ENCODE measurements at regions not wholly inside any gene's neighbourhood (a gene's known extent, or its start where the extent isn't known, plus 50 kb on each side); places are given as distances from the start of the nearest gene placed in this dataset.

DNA sequence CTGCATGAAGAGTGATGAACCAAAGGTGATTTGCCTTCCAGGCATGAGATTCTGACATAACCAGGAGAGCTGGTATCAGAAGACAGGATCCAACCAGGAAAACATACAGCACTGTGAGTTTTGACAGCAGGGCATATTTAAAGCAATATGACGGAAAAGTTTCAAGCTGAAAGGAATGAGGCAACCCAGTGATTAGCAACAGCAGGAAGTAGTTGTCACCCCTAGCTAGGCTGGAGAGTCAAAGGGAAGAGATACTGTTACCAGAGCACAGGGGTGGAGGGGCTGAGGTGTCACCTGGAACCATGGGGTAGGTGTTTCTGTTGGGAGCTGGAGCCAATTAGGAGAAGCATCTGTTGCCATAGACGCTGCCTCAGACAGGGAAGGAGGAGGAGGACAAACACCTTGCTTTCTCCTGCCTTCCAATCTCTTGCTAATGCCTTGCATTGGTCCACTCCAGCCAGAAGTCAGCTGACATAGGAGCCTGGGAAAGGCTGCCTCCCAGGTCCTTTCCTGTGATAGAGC, 125.4 kb upstream of the SORCS3 start:
- Histone ChIP-seq H3K36me3 (ENCODE audit: control insufficient read depth, insufficient read depth, low read length) (no peaks in the 10 kb centered on the region), H3K9me3 (ENCODE audit: control insufficient read depth, insufficient read depth, low read depth, low read length) (no peaks in the 10 kb centered on the region), H3K4me1 (ENCODE audit: control insufficient read depth, insufficient read depth, low read length) (no peaks in the 10 kb centered on the region), H3K27ac (ENCODE audit: low read length) (no peak overlapping the region), H3K4me3 (ENCODE audit: low read depth in 2 of 2, low read length in 2 of 2) (no peak overlapping the region), H3K27me3 (ENCODE audit: control insufficient read depth, insufficient read depth, low read length) (peaks cover 7% of the 10 kb centered on the region; the same call in 1 of the 2 replicates)
- ATAC-seq (no peak), DNase-seq (ENCODE audit: low read depth, low spot score) (no peak)
- ChIA-PET CTCF (no interaction called here), POLR2A (no interaction called here)
- in situ Hi-C loops (cut with HindIII; ENCODE audit: low pct_unique_long_range_greater_than_20kb, low sequenced_read_pairs) (no loop called here), intact Hi-C loops (cut with micrococcal nuclease; ENCODE audit: unreplicated experiment) (no loop called here)
- TF ChIP-seq SIN3A (IDR thresholded peaks at IDR 0.05; ENCODE audit: borderline replicate concordance, insufficient read depth, low read depth, low read length) (no peak), POLR2AphosphoS5 (IDR thresholded peaks at IDR 0.05; ENCODE audit: low read depth, low read length) (no peak), TCF7L2 (IDR thresholded peaks at IDR 0.05; ENCODE audit: low read depth, low read length) (no peak)
- TF ChIP-seq, protein P1, sequence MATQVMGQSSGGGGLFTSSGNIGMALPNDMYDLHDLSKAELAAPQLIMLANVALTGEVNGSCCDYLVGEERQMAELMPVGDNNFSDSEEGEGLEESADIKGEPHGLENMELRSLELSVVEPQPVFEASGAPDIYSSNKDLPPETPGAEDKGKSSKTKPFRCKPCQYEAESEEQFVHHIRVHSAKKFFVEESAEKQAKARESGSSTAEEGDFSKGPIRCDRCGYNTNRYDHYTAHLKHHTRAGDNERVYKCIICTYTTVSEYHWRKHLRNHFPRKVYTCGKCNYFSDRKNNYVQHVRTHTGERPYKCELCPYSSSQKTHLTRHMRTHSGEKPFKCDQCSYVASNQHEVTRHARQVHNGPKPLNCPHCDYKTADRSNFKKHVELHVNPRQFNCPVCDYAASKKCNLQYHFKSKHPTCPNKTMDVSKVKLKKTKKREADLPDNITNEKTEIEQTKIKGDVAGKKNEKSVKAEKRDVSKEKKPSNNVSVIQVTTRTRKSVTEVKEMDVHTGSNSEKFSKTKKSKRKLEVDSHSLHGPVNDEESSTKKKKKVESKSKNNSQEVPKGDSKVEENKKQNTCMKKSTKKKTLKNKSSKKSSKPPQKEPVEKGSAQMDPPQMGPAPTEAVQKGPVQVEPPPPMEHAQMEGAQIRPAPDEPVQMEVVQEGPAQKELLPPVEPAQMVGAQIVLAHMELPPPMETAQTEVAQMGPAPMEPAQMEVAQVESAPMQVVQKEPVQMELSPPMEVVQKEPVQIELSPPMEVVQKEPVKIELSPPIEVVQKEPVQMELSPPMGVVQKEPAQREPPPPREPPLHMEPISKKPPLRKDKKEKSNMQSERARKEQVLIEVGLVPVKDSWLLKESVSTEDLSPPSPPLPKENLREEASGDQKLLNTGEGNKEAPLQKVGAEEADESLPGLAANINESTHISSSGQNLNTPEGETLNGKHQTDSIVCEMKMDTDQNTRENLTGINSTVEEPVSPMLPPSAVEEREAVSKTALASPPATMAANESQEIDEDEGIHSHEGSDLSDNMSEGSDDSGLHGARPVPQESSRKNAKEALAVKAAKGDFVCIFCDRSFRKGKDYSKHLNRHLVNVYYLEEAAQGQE (IDR thresholded peaks at IDR 0.05; ENCODE audit: insufficient read depth in 1 of 2, low read depth in 2 of 2, low read length in 1 of 2), result no peak
- TF ChIP-seq, protein P2, sequence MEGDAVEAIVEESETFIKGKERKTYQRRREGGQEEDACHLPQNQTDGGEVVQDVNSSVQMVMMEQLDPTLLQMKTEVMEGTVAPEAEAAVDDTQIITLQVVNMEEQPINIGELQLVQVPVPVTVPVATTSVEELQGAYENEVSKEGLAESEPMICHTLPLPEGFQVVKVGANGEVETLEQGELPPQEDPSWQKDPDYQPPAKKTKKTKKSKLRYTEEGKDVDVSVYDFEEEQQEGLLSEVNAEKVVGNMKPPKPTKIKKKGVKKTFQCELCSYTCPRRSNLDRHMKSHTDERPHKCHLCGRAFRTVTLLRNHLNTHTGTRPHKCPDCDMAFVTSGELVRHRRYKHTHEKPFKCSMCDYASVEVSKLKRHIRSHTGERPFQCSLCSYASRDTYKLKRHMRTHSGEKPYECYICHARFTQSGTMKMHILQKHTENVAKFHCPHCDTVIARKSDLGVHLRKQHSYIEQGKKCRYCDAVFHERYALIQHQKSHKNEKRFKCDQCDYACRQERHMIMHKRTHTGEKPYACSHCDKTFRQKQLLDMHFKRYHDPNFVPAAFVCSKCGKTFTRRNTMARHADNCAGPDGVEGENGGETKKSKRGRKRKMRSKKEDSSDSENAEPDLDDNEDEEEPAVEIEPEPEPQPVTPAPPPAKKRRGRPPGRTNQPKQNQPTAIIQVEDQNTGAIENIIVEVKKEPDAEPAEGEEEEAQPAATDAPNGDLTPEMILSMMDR (IDR thresholded peaks at IDR 0.05), result no peak
- no TSS peak for BruUV-seq (replicated peaks)

DNA sequence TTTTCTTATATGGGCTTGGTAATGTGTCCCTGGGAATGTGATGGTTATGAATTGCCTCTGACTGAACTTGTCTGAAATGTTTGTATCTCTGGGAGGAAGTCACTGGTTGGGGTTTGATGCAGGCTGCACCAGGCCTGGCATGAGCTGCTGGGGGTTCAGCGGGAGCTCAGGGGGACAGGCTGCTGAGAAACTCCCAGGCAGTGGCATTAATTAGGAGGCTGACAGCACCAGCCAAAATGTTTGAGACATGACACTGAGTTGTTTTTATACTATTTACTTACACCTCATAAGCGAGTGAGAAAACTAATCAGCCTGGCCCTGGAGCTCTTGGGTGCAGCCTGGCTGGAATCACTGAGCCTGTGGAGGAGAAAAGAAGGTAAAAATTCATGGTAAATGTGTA, 124.1 kb upstream of the SORCS3 start:
- ATAC-seq (no peak), DNase-seq (ENCODE audit: low read depth, low spot score) (no peak)
- ChIA-PET CTCF (no interaction called here), POLR2A (no interaction called here)
- Histone ChIP-seq H3K4me1 (ENCODE audit: control insufficient read depth, insufficient read depth, low read length) (no peaks in the 10 kb centered on the region), H3K4me3 (ENCODE audit: low read depth in 2 of 2, low read length in 2 of 2) (no peak overlapping the region), H3K36me3 (ENCODE audit: control insufficient read depth, insufficient read depth, low read length) (no peaks in the 10 kb centered on the region), H3K9me3 (ENCODE audit: control insufficient read depth, insufficient read depth, low read depth, low read length) (no peaks in the 10 kb centered on the region), H3K27me3 (ENCODE audit: control insufficient read depth, insufficient read depth, low read length) (peaks cover 7% of the 10 kb centered on the region; the same call in 1 of the 2 replicates), H3K27ac (ENCODE audit: low read length) (no peak overlapping the region)
- no TSS peak for BruUV-seq (replicated peaks)
- TF ChIP-seq SIN3A (IDR thresholded peaks at IDR 0.05; ENCODE audit: borderline replicate concordance, insufficient read depth, low read depth, low read length), result no peak
- TF ChIP-seq, protein P2 (IDR thresholded peaks at IDR 0.05), result no peak
- no peak for TF ChIP-seq TCF7L2 (IDR thresholded peaks at IDR 0.05; ENCODE audit: low read depth, low read length)
- TF ChIP-seq, protein P1 (IDR thresholded peaks at IDR 0.05; ENCODE audit: insufficient read depth in 1 of 2, low read depth in 2 of 2, low read length in 1 of 2), result no peak
- no peak for TF ChIP-seq POLR2AphosphoS5 (IDR thresholded peaks at IDR 0.05; ENCODE audit: low read depth, low read length)
- intact Hi-C loops (cut with micrococcal nuclease; ENCODE audit: unreplicated experiment) (no loop called here), in situ Hi-C loops (cut with HindIII; ENCODE audit: low pct_unique_long_range_greater_than_20kb, low sequenced_read_pairs) (no loop called here)

Measured in Panc1 (cell line).